OCI-LY1 (cell line): ENCODE measurements at regions not wholly inside any gene's neighbourhood (a gene's known extent, or its start where the extent isn't known, plus 50 kb on each side); places are given as distances from the start of the nearest gene placed in this dataset.
A peak's percentile ranks its signal among the peaks of the same experiment; 100 is the strongest.

Source experiments
- H2AFZ ChIP-seq: fragments of 200-600 bp; sonication (generic), shearing (Covaris generic); 2 replicates; pipeline ENCODE4 v1.6.0; 2014; ENCODE audit warnings: antibody characterized with exemption, mild to moderate bottlenecking, low read length
- H3F3A ChIP-seq: fragments of 200-600 bp; sonication (generic), shearing (Covaris generic); 2 replicates; pipeline ENCODE4 v1.6.0; 2014; ENCODE audit warnings: mild to moderate bottlenecking, antibody characterized with exemption, low read length, moderate library complexity; ENCODE audit not compliant: insufficient read depth
- H3K27ac ChIP-seq: fragments of 200-600 bp; sonication (generic); 2 replicates; pipeline ENCODE4 v1.5.1; 2014; ENCODE audit warnings: low read length, mixed run types, mild to moderate bottlenecking, low read depth; ENCODE audit not compliant: poor library complexity, severe bottlenecking
- H3K27me3 ChIP-seq: fragments of 200-600 bp; sonication (generic); 2 replicates; pipeline ENCODE4 v1.6.0; 2014; ENCODE audit warnings: antibody characterized with exemption, mild to moderate bottlenecking, low read length, moderate library complexity; ENCODE audit not compliant: insufficient read depth
- H3K36me3 ChIP-seq: fragments of 200-600 bp; sonication (generic); 2 replicates; pipeline ENCODE4 v1.6.1; 2014; ENCODE audit warnings: mild to moderate bottlenecking, antibody characterized with exemption, low read length, moderate library complexity, mixed read lengths; ENCODE audit not compliant: insufficient read depth
- H3K4me1 ChIP-seq: fragments of 200-600 bp; sonication (generic); 2 replicates; pipeline ENCODE4 v1.5.1; 2014; ENCODE audit warnings: mild to moderate bottlenecking, low read length, moderate library complexity; ENCODE audit not compliant: insufficient read depth, severe bottlenecking
- H3K4me2 ChIP-seq: fragments of 200-600 bp; sonication (generic), shearing (Covaris generic); 2 replicates; pipeline ENCODE4 v1.6.1; 2014; ENCODE audit warnings: low read length
- H3K4me3 ChIP-seq: fragments of 200-600 bp; sonication (generic); 2 replicates; pipeline ENCODE4 v1.5.1; 2014; ENCODE audit warnings: low read length, low read depth, mild to moderate bottlenecking, mixed read lengths; ENCODE audit not compliant: poor library complexity, severe bottlenecking
- H3K79me2 ChIP-seq: fragments of 200-600 bp; shearing (Covaris generic); 2 replicates; pipeline ENCODE4 v1.6.1; 2016; ENCODE audit warnings: mixed run types, low read length, mixed read lengths; ENCODE audit not compliant: insufficient read depth
- H3K9ac ChIP-seq: fragments of 200-600 bp; sonication (generic), shearing (Covaris generic); 2 replicates; pipeline ENCODE4 v1.6.1; 2014; ENCODE audit warnings: mild to moderate bottlenecking, low read length, mixed read lengths
- H3K9me2 ChIP-seq: fragments of 200-600 bp; sonication (generic), shearing (Covaris generic); 2 replicates; pipeline ENCODE4 v1.6.1; 2014; ENCODE audit warnings: low read depth, mild to moderate bottlenecking, low read length, mixed read lengths
- H3K9me3 ChIP-seq: fragments of 200-600 bp; shearing (Covaris generic); 2 replicates; pipeline ENCODE4 v1.6.1; 2014; ENCODE audit warnings: low read length, mixed read lengths
- H4K20me1 ChIP-seq: fragments of 200-600 bp; sonication (generic), shearing (Covaris generic); 2 replicates; pipeline ENCODE4 v1.6.0; 2016; ENCODE audit warnings: mild to moderate bottlenecking, low read length; ENCODE audit not compliant: insufficient read depth
- EZH2 ChIP-seq: fragments of 200-600 bp; sonication (generic), shearing (Covaris generic); IDR thresholded peaks from 2 replicates; pipeline ENCODE4 v1.8.0; 2017; ENCODE audit warnings: borderline replicate concordance, mixed run types, mild to moderate bottlenecking, antibody characterized with exemption, low read length, moderate library complexity, mixed read lengths
- TF ChIP-seq, protein P1 (sequence below): fragments of 200-600 bp; sonication (generic), shearing (Covaris generic); IDR thresholded peaks from 2 replicates; pipeline ENCODE4 v1.5.1; 2017; ENCODE audit warnings: mild to moderate bottlenecking, antibody characterized with exemption, low read length, moderate library complexity, mixed read lengths

DNA sequence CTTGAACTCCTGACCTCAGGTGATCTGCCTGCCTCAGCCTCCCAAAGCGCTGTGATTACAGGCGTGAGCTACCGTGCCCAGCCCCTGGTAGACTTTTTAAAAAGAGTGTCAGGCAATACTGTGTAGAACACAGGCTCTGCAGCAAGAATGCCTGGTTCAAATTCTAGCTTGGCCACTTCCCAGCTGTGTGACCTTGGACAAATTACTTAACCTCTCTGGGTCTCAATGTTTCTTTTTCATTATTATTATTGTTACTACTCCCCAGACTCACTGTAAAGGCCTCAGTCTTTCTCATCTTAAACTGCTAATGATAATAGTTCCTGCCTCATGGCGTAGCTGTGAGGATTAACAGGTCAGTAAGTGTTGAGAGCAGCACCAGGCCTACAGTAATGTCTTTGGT, 114.3 kb downstream of the LITAF start:
- Histone ChIP-seq H3K4me2 (no peak overlapping the region), H3K4me1 (peaks cover 10% of the 10 kb centered on the region), H4K20me1 (no peaks in the 10 kb centered on the region), H3K4me3 (no peak overlapping the region), H3K27me3 (no peaks in the 10 kb centered on the region; the same call in 1 of the 2 replicates), H3F3A (no peaks in the 10 kb centered on the region), H3K36me3 (no peaks in the 10 kb centered on the region), H3K79me2 (no peaks in the 10 kb centered on the region), H3K9ac (no peak overlapping the region), H3K9me3 (no peaks in the 10 kb centered on the region), H3K9me2 (no peaks in the 10 kb centered on the region), H2AFZ (no peak overlapping the region), H3K27ac (no peak overlapping the region)
- TF ChIP-seq, protein P1, sequence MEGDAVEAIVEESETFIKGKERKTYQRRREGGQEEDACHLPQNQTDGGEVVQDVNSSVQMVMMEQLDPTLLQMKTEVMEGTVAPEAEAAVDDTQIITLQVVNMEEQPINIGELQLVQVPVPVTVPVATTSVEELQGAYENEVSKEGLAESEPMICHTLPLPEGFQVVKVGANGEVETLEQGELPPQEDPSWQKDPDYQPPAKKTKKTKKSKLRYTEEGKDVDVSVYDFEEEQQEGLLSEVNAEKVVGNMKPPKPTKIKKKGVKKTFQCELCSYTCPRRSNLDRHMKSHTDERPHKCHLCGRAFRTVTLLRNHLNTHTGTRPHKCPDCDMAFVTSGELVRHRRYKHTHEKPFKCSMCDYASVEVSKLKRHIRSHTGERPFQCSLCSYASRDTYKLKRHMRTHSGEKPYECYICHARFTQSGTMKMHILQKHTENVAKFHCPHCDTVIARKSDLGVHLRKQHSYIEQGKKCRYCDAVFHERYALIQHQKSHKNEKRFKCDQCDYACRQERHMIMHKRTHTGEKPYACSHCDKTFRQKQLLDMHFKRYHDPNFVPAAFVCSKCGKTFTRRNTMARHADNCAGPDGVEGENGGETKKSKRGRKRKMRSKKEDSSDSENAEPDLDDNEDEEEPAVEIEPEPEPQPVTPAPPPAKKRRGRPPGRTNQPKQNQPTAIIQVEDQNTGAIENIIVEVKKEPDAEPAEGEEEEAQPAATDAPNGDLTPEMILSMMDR = no peak
- no peak for TF ChIP-seq EZH2

DNA sequence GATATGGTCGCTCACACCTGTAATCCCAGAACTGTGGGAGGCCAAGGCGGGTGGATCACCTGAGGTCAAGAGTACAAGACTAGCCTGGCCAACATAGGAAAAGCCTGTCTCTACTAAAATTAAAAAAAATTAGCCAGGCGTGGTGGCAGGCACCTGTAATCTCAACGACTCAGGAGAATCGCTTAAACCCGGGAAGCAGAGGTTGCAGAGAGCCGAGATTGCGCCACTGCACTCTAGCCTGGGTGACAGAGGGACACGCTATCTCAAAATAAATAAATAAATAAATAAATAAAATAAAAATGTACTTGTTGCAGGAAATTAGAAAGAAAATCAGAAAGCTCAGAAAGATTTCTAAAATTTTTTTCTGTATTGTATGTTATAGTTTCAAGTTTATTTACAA, 113.9 kb downstream of the LITAF start:
- Histone ChIP-seq H3K36me3 (no peaks in the 10 kb centered on the region), H3K9me3 (no peaks in the 10 kb centered on the region), H4K20me1 (no peaks in the 10 kb centered on the region), H3K9ac (no peak overlapping the region), H3K9me2 (no peaks in the 10 kb centered on the region), H3K27ac (no peak overlapping the region), H3K4me2 (no peak overlapping the region), H3K79me2 (no peaks in the 10 kb centered on the region), H3K27me3 (no peaks in the 10 kb centered on the region; the same call in 1 of the 2 replicates), H2AFZ (no peak overlapping the region), H3K4me1 (peaks cover 10% of the 10 kb centered on the region), H3K4me3 (no peak overlapping the region), H3F3A (no peaks in the 10 kb centered on the region)
- TF ChIP-seq, protein P1 = no peak
- TF ChIP-seq EZH2 = no peak

DNA sequence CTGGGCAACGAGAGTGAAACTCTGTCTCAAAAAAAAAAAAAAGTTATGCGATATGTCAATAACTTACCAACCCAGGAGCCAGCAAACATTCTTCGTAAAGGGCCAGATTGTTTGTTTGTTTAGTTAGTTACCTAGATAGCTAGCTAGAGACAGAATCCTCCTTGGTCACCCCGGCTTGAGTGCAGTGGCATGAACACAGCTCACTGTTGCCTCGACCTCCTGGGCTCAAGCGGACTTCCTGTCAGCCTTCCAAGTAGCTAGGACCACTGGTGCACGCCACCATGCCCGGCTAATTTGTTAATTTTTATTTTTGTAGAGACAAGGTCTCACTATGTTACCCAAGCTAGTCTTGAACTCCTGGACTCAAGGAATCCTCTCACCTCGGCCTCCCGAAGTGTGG, 113.0 kb downstream of the LITAF start:
- TF ChIP-seq, protein P1 = no peak
- no peak for TF ChIP-seq EZH2
- peaks cover 6% of the 10 kb centered on the region; the same call in 1 of the 2 replicates for H3K27me3 ChIP-seq
- H3K9me3 ChIP-seq = no peaks in the 10 kb centered on the region
- H3K4me1 ChIP-seq = peaks cover 10% of the 10 kb centered on the region
- H3K9me2 ChIP-seq = no peaks in the 10 kb centered on the region
- no peaks in the 10 kb centered on the region; the same call in 1 of the 2 replicates for H3K36me3 ChIP-seq
- peak overlapping the region; percentile 2; the same call in 1 of the 2 replicates for H3K4me2 ChIP-seq
- no peak overlapping the region for H3K9ac ChIP-seq
- H4K20me1 ChIP-seq = no peaks in the 10 kb centered on the region
- no peaks in the 10 kb centered on the region for H3F3A ChIP-seq
- H3K4me3 ChIP-seq = no peak overlapping the region
- H2AFZ ChIP-seq = no peak overlapping the region
- H3K79me2 ChIP-seq = no peaks in the 10 kb centered on the region
- no peak overlapping the region for H3K27ac ChIP-seq
